Stimulated activated CD4-positive, alpha-beta T cell treated with anti-CD3 and anti-CD28 coated beads, Interleukin-12 subunit alpha, Interleukin-12 subunit beta, amount 100 ng/mL, for 24 hours (primary cell): ENCODE measurements at regions not wholly inside any gene's neighbourhood (a gene's known extent, or its start where the extent isn't known, plus 50 kb on each side); places are given as distances from the start of the nearest gene placed in this dataset.
A peak's percentile ranks its signal among the peaks of the same experiment; 100 is the strongest.

Experiments
- DNase-seq, 2 experiments: peaks; one replicate each; pipeline ENCODE4 v3.0.0-alpha.2; 2020; ENCODE audit warnings: low read depth in 2 of 2

GRCh38 chr1:59146651-59147358, 150.1 kb upstream of the FGGY start:
- DNase-seq: peak; percentile 5 to 21

- no peak for DNase-seq
These were observed 147.5 kb upstream of the FGGY start for GRCh38 chr1:59149435-59149834.

GRCh38 chr1:59150577-59151386, 146.1 kb upstream of the FGGY start:
- no peak for DNase-seq

- no peak for DNase-seq
These were observed 145.5 kb upstream of the FGGY start for GRCh38 chr1:59151387-59151761.

GRCh38 chr1:59151860-59152259, 145.0 kb upstream of the FGGY start:
- DNase-seq: no peak

GRCh38 chr1:59152511-59152910, 144.4 kb upstream of the FGGY start:
- no peak for DNase-seq

GRCh38 chr1:59154401-59154800, 142.5 kb upstream of the FGGY start:
- DNase-seq: no peak

- no peak for DNase-seq
These were observed 141.5 kb upstream of the FGGY start for GRCh38 chr1:59155351-59155750.

- no peak for DNase-seq
These were observed 140.8 kb upstream of the FGGY start for GRCh38 chr1:59156051-59156450.

GRCh38 chr1:59156526-59157199, 140.2 kb upstream of the FGGY start:
- DNase-seq: no peak

GRCh38 chr1:59158321-59158720, 138.6 kb upstream of the FGGY start:
- no peak for DNase-seq

GRCh38 chr1:59159557-59160203, 137.2 kb upstream of the FGGY start:
- DNase-seq: no peak

GRCh38 chr1:59161136-59161535, 135.8 kb upstream of the FGGY start:
- DNase-seq: no peak

- DNase-seq: no peak
These were observed 134.2 kb upstream of the FGGY start for GRCh38 chr1:59162665-59163064.

- DNase-seq: no peak
These were observed 133.4 kb upstream of the FGGY start for GRCh38 chr1:59163268-59164092.

- no peak for DNase-seq
These were observed 132.5 kb upstream of the FGGY start for GRCh38 chr1:59164371-59164770.

GRCh38 chr1:59165353-59165752, 131.5 kb upstream of the FGGY start:
- no peak for DNase-seq

GRCh38 chr1:59169703-59170102, 127.2 kb upstream of the FGGY start:
- no peak for DNase-seq

- no peak for DNase-seq
These were observed 126.2 kb upstream of the FGGY start for GRCh38 chr1:59170659-59171058.

GRCh38 chr1:59171788-59172187, 125.1 kb upstream of the FGGY start:
- DNase-seq: no peak

GRCh38 chr1:59172693-59173092, 124.2 kb upstream of the FGGY start:
- no peak for DNase-seq
